ENCODE measurements at regions not wholly inside any gene's neighbourhood (a gene's known extent, or its start where the extent isn't known, plus 50 kb on each side); places are given as distances from the start of the nearest gene placed in this dataset.

GRCh38 chr13:22028831-22029230, 358.0 kb downstream of the FGF9 start:
- DNase-seq (ENCODE audit: low read depth in 2 of 2), result no peak
- Histone ChIP-seq H3K36me3 (ENCODE audit: control insufficient read depth, insufficient read depth, low read length) (no peaks in the 10 kb centered on the region), H3K4me3 (replicated peaks in 1 of 4; ENCODE audit: control extremely low read depth in 1 of 4, insufficient read depth in 1 of 4, low read depth in 3 of 4, low read length in 4 of 4) (no peak overlapping the region), H4K20me1 (ENCODE audit: control insufficient read depth, extremely low read depth, insufficient read depth, low read length) (no peaks in the 10 kb centered on the region), H3K9ac (ENCODE audit: insufficient read depth, low read length) (no peak overlapping the region), H3K4me1 (ENCODE audit: control insufficient read depth, extremely low read depth, insufficient read depth, low read length) (no peaks in the 10 kb centered on the region), H2AFZ (ENCODE audit: low read length) (no peak overlapping the region), H3K27me3 (ENCODE audit: control insufficient read depth, insufficient read depth, low read length) (no peaks in the 10 kb centered on the region), H3K4me2 (ENCODE audit: extremely low read depth, insufficient read depth, low read length) (no peak overlapping the region), H3K27ac (ENCODE audit: insufficient read depth, low read length) (no peak overlapping the region), H3K9me3 (ENCODE audit: control insufficient read depth, insufficient read depth, low read depth, low read length) (no peaks in the 10 kb centered on the region), H3K79me2 (ENCODE audit: control insufficient read depth, insufficient read depth, low read length) (no peaks in the 10 kb centered on the region)
- TF ChIP-seq, protein P1, sequence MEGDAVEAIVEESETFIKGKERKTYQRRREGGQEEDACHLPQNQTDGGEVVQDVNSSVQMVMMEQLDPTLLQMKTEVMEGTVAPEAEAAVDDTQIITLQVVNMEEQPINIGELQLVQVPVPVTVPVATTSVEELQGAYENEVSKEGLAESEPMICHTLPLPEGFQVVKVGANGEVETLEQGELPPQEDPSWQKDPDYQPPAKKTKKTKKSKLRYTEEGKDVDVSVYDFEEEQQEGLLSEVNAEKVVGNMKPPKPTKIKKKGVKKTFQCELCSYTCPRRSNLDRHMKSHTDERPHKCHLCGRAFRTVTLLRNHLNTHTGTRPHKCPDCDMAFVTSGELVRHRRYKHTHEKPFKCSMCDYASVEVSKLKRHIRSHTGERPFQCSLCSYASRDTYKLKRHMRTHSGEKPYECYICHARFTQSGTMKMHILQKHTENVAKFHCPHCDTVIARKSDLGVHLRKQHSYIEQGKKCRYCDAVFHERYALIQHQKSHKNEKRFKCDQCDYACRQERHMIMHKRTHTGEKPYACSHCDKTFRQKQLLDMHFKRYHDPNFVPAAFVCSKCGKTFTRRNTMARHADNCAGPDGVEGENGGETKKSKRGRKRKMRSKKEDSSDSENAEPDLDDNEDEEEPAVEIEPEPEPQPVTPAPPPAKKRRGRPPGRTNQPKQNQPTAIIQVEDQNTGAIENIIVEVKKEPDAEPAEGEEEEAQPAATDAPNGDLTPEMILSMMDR (conservative IDR thresholded peaks at IDR 0.05 in 1 of 2, IDR thresholded peaks at IDR 0.05 in 1 of 2; ENCODE audit: low read depth in 1 of 2, low read length in 2 of 2), result no peak
- TF ChIP-seq EZH2 (IDR thresholded peaks at IDR 0.05; ENCODE audit: low read length, missing control alignments), result no peak

DNA sequence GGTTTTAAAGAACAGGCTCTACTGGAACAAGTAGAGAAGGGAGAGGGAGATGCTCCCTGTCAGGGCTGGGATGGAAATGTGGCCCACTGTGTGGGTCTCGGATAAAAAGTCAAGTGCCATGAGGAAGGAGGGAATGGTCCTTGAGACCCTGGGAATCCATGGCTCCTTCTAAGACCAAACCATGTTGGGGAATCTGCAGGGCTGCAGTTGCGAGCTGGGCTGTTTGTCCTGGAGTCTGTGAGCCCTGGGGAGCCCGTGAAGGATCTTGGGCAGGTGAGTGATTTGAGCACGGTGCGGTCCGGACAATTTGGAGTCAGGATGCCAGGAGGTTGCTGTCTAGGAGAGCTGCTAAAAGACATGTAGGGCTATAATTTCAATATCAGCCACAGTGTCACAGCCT, 359.4 kb downstream of the FGF9 start:
- Histone ChIP-seq H3K27ac (ENCODE audit: insufficient read depth, low read length) (no peak overlapping the region), H3K36me3 (ENCODE audit: control insufficient read depth, insufficient read depth, low read length) (no peaks in the 10 kb centered on the region), H3K79me2 (ENCODE audit: control insufficient read depth, insufficient read depth, low read length) (no peaks in the 10 kb centered on the region), H3K4me3 (replicated peaks in 1 of 4; ENCODE audit: control extremely low read depth in 1 of 4, insufficient read depth in 1 of 4, low read depth in 3 of 4, low read length in 4 of 4) (no peak overlapping the region), H3K4me2 (ENCODE audit: extremely low read depth, insufficient read depth, low read length) (no peak overlapping the region), H4K20me1 (ENCODE audit: control insufficient read depth, extremely low read depth, insufficient read depth, low read length) (no peaks in the 10 kb centered on the region), H3K4me1 (ENCODE audit: control insufficient read depth, extremely low read depth, insufficient read depth, low read length) (no peaks in the 10 kb centered on the region), H3K9me3 (ENCODE audit: control insufficient read depth, insufficient read depth, low read depth, low read length) (no peaks in the 10 kb centered on the region), H3K27me3 (ENCODE audit: control insufficient read depth, insufficient read depth, low read length) (no peaks in the 10 kb centered on the region), H3K9ac (ENCODE audit: insufficient read depth, low read length) (no peak overlapping the region), H2AFZ (ENCODE audit: low read length) (no peak overlapping the region)
- TF ChIP-seq EZH2 (IDR thresholded peaks at IDR 0.05; ENCODE audit: low read length, missing control alignments), result no peak
- TF ChIP-seq, protein P1 (conservative IDR thresholded peaks at IDR 0.05 in 1 of 2, IDR thresholded peaks at IDR 0.05 in 1 of 2; ENCODE audit: low read depth in 1 of 2, low read length in 2 of 2), result no peak
- no peak for DNase-seq (ENCODE audit: low read depth in 2 of 2)

DNA sequence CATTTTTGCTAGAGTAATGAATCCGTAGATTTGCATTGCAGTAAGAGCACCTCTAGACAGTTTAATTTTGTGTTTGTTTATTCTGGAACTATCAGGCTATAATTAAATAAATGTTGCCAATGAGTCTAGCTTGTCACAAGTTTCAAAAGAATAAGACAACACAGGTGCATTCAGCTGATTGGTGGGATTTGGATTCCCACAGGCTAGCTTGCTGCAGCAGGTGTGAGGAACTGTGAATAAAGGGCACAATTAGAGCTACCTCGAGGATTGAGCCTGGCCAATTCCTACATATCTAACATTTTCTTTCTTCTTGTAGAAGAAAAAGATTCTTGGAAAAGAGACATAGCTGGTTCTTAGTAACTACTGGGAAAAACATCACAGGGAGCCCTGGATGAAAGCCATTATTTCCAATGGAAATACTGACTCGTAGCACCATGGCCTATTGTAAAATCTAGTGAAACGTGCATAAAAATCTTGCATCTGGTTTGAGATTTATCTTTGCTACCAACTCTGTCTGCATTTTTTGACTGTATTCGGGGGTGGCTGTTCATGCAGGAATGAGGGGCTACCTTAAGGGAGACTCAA, 360.9 kb downstream of the FGF9 start:
- H3K79me2 ChIP-seq (ENCODE audit: control insufficient read depth, insufficient read depth, low read length), result no peaks in the 10 kb centered on the region
- H3K27me3 ChIP-seq (ENCODE audit: control insufficient read depth, insufficient read depth, low read length), result no peaks in the 10 kb centered on the region
- no peaks in the 10 kb centered on the region for H3K9me3 ChIP-seq (ENCODE audit: control insufficient read depth, insufficient read depth, low read depth, low read length)

More for the DNA sequence above, 360.9 kb downstream of the FGF9 start:
- DNase-seq (ENCODE audit: low read depth in 2 of 2), result no peak
- no peak overlapping the region for H3K4me2 ChIP-seq (ENCODE audit: extremely low read depth, insufficient read depth, low read length)
- no peak overlapping the region for H3K9ac ChIP-seq (ENCODE audit: insufficient read depth, low read length)
- no peaks in the 10 kb centered on the region for H3K4me1 ChIP-seq (ENCODE audit: control insufficient read depth, extremely low read depth, insufficient read depth, low read length)
- TF ChIP-seq, protein P1 (conservative IDR thresholded peaks at IDR 0.05 in 1 of 2, IDR thresholded peaks at IDR 0.05 in 1 of 2; ENCODE audit: low read depth in 1 of 2, low read length in 2 of 2), result no peak
- no peak for TF ChIP-seq EZH2 (IDR thresholded peaks at IDR 0.05; ENCODE audit: low read length, missing control alignments)
- no peak overlapping the region for H3K27ac ChIP-seq (ENCODE audit: insufficient read depth, low read length)
- H2AFZ ChIP-seq (ENCODE audit: low read length), result no peak overlapping the region
- no peaks in the 10 kb centered on the region for H3K36me3 ChIP-seq (ENCODE audit: control insufficient read depth, insufficient read depth, low read length)
- no peak overlapping the region for H3K4me3 ChIP-seq (replicated peaks in 1 of 4; ENCODE audit: control extremely low read depth in 1 of 4, insufficient read depth in 1 of 4, low read depth in 3 of 4, low read length in 4 of 4)
- no peaks in the 10 kb centered on the region for H4K20me1 ChIP-seq (ENCODE audit: control insufficient read depth, extremely low read depth, insufficient read depth, low read length)
